ENCODE measurements at regions not wholly inside any gene's neighbourhood (a gene's known extent, or its start where the extent isn't known, plus 50 kb on each side); places are given as distances from the start of the nearest gene placed in this dataset.

DNA sequence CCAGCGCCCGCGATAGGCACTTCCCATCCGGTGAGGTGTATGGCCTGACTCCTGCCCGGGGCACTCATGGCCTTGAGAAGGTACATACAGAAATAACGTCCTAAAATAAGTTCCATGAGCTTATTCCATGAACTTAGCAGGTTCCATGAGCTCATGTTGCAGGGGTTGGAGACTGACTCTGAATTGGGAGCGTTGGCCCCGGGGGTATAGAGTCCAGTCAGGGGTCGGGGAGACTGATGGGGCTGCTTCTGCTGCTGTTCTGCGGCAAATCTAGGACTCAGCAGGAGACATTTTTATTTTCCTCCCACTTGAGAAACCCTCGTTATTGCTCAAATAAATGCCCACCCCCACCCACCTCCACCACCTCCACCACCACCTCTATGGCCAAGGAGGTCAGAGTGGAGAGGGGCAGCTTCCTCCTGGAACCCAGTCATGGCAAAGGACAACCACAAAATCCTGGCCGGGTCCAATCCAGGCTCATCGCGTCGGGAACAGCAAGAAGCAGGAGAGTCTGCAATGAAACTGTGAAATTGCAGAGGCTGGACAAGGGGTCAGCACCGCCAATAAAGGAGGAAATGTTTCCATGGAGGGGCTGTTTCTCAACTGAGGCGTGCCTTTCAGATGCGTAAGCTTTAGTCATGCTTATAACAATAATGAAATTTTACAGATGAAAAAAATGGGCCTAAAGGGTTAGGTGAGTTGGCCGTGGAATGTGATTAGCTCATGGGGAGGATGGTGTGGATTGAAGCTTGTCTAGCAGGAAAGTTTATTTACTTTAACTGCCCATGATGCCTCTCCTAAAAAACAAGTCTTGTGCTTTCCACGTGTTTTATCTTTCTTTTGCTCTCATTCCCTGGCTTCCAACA is 136.6 kb upstream of the ALKAL2 start:
- DNase-seq, result no peak

- no peak for DNase-seq
Observed at GRCh38 chr2:423479-423878, 135.6 kb upstream of the ALKAL2 start.

- DNase-seq, result no peak
Observed at GRCh38 chr2:422676-423435, 135.0 kb upstream of the ALKAL2 start.

- DNase-seq, result no peak
Observed at GRCh38 chr2:421406-421805, 133.5 kb upstream of the ALKAL2 start.

DNA sequence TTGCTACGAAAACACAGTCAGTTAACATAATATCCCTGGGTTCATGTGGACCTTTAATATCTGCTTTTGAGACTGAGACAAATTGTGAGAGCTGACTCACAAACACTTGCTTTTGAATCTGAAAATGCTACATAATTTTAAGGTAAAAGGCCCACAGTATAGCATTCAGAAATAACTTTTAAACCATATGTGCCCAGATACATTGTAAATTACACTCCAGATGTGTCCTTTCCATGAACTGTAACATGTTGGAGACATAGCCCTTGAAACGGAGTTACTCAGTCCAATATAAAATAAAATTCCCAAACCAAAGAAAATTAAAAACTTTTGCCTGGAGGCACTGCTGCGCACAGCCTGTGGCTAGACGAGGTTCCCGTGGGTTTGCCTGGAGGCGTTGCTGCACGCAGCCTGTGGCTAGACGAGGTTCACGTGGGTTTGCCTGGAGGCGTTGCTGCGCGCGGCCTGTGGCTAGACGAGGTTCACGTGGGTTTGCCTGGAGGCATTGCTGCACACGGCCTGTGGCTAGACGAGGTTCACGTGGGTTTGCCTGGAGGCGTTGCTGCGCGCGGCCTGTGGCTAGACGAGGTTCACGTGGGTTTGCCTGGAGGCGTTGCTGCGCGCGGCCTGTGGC is 131.9 kb upstream of the ALKAL2 start:
- peak; percentile 30 for DNase-seq

GRCh38 chr2:417662-418061 is 129.8 kb upstream of the ALKAL2 start:
- no peak for DNase-seq

DNA sequence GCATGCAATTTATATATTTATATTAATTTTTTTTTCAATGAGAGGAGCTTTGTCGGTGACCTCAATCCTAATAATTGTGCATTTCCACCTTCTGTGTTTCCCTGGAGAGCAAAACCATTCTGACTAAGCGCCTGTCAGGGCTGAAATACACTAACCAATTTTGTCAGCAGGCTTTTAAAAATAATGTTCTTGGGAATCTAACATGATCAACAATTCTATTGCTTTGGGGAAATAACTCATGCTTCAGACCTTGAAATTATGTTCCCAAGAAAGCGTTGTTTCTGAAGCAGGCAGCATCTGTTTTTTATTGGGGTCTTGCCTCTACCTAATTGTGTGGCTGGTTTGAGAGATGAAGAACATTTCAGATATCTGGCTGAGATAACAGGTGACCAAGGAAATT is 129.1 kb upstream of the ALKAL2 start:
- DNase-seq, result no peak

DNA sequence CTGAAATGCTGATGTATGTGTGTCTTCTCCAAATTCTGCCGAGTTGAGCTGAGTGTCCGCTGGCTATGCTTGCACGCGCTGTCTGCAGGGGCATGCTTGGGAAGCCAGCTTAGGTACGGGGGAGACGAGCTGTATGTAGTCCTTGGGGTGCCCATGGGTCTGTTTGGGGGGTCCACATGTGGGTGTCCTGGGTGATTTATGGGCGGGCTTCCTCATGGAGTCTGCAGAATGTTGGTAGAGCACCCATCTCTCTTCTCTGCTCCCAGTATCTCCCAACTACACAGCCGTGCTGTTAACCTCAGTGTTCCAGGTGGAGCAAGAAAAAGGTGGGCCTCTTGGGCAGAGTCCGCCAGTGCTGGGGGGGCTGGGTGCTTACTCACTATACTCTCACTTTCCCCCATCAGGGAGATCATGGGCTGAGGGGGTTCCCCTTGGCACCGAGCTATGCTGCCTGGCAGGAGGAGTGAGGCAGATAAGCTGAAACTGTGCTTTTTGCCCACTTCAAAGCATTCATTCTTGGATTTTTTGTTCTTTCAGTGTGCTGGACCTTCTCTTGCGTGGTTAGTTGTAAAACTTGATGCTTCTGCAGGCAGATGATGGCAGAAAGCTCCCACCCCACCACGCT is 128.2 kb upstream of the ALKAL2 start:
- DNase-seq, result no peak

GRCh38 chr2:409523-409922 is 121.6 kb upstream of the ALKAL2 start:
- no peak for DNase-seq

GRCh38 chr2:407630-408029 is 119.7 kb upstream of the ALKAL2 start:
- DNase-seq, result no peak

GRCh38 chr2:406876-407275 is 119.0 kb upstream of the ALKAL2 start:
- no peak for DNase-seq

DNA sequence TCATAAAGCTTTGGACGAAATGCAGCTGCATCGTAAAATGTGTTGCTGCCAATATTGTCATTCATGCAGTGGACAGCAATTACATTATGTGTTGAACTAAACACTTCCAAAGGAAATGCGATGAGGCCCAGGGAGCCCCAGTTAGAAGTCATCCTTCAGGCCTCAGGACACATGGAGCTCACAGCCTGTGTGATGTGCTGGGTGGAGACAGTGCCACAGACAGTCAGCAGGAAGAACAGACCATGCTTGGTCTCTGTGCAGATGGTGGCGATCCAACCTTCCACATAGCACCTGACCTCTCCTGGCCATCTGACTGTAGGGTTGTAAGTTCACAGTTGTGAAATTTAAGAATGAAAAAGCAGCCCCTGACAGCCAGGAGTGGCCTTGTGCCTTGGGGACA is 118.3 kb upstream of the ALKAL2 start:
- no peak for DNase-seq

DNA sequence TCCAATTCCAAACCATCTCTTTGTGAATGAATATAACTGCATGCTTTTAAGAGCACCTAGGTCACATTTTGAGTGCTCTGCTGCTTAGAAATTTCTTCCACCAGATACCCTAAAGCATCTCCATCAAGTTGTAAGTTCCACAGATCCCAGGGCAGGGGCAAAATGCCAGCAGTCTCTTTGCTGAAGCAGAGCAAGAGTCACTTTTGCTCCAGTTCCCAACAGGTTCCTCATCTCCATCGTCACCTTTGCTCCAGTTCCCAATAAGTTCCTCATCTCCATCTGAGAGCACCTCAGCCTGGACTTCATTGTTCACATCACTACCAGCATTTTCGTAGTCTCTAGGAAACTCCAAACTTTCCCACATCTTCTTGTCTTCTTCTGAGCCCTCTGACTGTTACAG is 116.7 kb upstream of the ALKAL2 start:
- no peak for DNase-seq

GRCh38 chr2:403682-404081 is 115.8 kb upstream of the ALKAL2 start:
- no peak for DNase-seq

- DNase-seq, result no peak
Observed at GRCh38 chr2:402721-403120, 114.8 kb upstream of the ALKAL2 start.

- DNase-seq, result no peak
Observed at GRCh38 chr2:402206-402605, 114.3 kb upstream of the ALKAL2 start.

DNA sequence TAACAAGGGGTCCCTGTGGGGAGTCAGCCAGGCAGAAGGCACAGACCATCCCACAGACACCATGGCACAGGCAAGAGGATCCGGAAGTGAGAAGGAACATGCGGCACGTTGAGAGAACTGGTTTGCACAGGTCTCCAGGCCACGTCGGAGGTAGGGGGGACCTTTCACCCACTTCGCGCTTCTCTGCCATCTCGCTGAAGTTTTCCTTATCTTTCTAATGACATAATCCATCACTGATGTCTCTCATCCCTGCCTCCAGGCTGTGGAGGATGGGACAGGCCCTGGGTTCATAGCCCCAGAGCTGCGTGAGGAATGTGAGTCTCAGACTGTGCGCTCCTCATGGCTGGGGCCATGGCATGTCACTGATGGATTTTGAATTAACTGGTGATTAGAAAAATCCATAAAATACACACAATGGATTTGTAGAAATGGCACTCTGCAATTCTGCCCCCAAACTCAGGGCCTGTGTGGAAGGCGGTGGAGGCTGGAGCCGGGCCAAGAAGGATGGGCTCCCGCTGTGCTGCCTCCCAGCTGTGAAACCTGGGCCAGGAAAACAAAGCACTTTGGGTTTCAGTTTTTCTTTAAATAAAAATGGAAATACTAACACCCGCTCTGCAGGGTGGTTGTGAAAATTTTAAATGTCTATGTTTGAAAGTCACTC is 113.3 kb upstream of the ALKAL2 start:
- no peak for DNase-seq

- no peak for DNase-seq
Observed at GRCh38 chr2:397926-398325, 110.0 kb upstream of the ALKAL2 start.

DNA sequence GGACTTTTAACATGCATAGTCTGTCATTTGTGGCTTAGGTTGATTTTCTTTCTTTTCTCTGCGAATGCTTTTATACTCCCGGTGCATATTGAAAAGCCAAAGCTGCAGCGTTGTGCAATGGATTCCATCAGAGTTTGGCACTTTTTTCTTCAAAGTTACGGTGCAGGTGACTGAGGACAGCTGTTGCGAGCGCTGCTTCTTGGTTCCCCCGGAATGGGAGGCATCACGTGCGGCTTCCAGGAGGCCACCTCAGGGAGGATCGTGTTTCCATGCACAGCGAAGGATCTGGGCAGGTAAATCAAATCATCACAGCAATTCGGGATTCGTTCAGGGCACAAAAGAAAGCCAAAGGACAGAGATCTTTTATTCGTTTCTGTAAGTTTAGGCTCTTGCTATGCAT is 109.6 kb upstream of the ALKAL2 start:
- no peak for DNase-seq

DNA sequence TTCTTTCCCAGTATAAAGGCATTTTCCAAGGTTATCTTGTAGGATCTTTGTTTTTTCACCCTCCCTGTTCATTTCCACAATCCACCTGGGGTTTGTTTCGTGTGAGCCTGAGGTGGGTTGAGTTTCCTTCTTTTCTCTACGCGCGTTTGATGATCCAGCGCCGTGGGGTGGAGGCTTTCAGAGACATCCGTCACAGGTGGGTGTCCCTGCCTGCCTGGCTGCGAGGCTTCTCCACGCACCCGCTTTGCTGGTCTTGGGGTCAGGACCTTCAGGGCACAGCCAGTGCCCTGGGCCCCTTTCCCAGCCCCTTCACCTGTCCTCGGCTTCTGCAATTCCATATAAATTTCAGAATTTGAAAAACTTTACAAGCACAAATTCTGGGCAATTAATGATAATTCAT is 109.0 kb upstream of the ALKAL2 start:
- no peak for DNase-seq

DNA sequence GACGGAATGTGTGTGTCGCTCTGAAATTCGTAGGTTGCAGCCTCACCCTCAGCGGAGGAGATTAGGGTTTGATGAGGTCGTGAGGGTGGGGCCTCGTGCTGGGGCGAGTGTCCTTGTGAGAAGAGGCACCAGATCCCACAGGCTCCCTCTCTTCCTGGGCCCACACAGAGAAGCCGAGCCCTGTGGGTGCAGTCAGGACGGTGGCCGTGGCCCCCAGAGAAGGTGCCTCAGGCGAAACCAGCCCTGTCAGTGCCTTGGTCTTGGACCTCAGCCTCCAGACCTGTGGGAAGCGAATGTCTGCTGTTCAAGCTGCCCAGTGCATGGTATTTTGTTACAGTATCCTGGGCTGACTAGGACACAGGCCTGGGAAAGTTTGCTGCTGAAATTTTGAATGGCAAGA is 108.0 kb upstream of the ALKAL2 start:
- no peak for DNase-seq

DNA sequence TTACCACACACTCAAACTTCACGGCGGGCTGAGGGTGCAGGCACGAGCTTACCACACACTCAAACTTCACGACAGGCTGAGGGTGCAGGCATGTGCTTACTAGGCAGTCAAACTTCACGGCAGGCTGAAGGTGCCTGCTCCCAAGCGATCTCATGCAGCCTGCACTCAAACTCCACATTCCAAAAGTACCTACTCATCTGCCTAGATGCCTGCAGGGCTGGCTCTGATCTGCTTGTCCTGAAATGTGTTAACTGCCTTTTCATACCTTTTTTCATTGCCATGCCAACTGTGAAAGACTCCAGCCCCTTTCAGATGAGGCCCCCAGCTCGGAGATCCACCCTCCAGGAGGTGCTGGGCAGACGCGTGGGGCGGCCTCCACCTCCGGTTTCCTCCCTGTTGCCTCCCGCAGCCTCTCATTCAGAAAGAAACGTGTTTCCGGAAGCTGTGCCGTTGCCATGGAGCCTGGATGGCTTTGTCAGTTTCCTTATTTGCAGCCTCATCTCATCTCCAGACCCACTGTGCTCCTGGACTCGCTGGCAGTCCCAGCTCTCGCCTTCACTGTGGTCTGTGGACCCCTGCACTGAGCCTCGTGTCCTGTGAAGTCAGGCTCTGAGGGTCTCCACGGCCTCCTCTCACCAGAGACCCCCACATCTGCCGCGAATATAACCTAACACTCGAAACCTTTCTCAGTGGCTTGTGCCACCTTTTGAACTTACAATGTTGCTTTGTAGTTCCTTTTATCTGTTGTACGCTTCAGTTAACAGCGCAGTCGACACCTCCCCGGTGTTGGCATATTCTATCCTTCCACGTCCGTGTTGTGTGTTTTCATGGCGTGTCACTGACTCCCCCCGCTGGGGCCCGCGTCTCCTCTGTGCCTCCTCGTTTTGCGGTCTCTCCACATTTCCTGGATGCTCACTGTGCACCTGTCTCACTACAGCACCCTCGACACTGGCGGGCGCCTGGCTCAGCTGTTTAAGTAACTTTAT is 106.1 kb upstream of the ALKAL2 start:
- DNase-seq, result peak; percentile 62

All from CD4-positive, alpha-beta T cell treated with Interleukin-10 for 1 hour (primary cell).